SU-DHL-6 (cell line): ENCODE measurements at regions not wholly inside any gene's neighbourhood (a gene's known extent, or its start where the extent isn't known, plus 50 kb on each side); places are given as distances from the start of the nearest gene placed in this dataset.

ENCODE experiments used
- H2AFZ ChIP-seq: fragments of 200-600 bp; sonication (generic); 2 replicates; pipeline ENCODE4 v1.6.1; 2014; ENCODE audit warnings: low read depth, mild to moderate bottlenecking, moderate library complexity, mixed read lengths, antibody characterized with exemption, low read length; ENCODE audit not compliant: severe bottlenecking
- H3F3A ChIP-seq: fragments of 200-600 bp; shearing (Covaris generic); 2 replicates; pipeline ENCODE4 v1.6.0; 2016; ENCODE audit warnings: antibody characterized with exemption, mild to moderate bottlenecking; ENCODE audit not compliant: insufficient read depth
- H3K27ac ChIP-seq: fragments of 200-600 bp; sonication (generic); 2 replicates; pipeline ENCODE4 v1.5.1; 2016; ENCODE audit warnings: low read depth, mild to moderate bottlenecking, low read length, moderate library complexity, mixed read lengths
- H3K27me3 ChIP-seq: fragments of 200-600 bp; sonication (generic), shearing (Covaris generic); 2 replicates; pipeline ENCODE4 v1.6.0; 2014; ENCODE audit warnings: mild to moderate bottlenecking, low read length
- H3K36me3 ChIP-seq: fragments of 200-600 bp; sonication (generic); 2 replicates; pipeline ENCODE4 v1.6.1; 2014; ENCODE audit warnings: mild to moderate bottlenecking, low read length, mixed read lengths
- H3K4me2 ChIP-seq: fragments of 300-600, 200-600 bp; shearing (Covaris generic), sonication (generic); 2 replicates; pipeline ENCODE4 v1.6.0; 2014; ENCODE audit warnings: low read length, low read depth, mild to moderate bottlenecking; ENCODE audit not compliant: poor library complexity, severe bottlenecking
- H3K4me3 ChIP-seq: fragments of 200-600 bp; sonication (generic); 2 replicates; pipeline ENCODE4 v1.5.1; 2014; ENCODE audit warnings: antibody characterized with exemption, low read length, mild to moderate bottlenecking, mixed read lengths; ENCODE audit not compliant: insufficient read depth, poor library complexity, severe bottlenecking
- H3K79me2 ChIP-seq: fragments of 200-600 bp; sonication (generic); 2 replicates; pipeline ENCODE4 v1.6.1; 2014; ENCODE audit warnings: mild to moderate bottlenecking, low read length, moderate library complexity; ENCODE audit not compliant: insufficient read depth
- H3K9ac ChIP-seq: fragments of 200-600 bp; sonication (generic); 2 replicates; pipeline ENCODE4 v1.7.0; 2014; ENCODE audit warnings: mild to moderate bottlenecking, low read length
- H3K9me2 ChIP-seq: fragments of 200-600 bp; sonication (generic); replicated peaks from 2 replicates; pipeline ENCODE4 v1.6.1; 2014; ENCODE audit warnings: low read length; ENCODE audit not compliant: insufficient read depth
- H3K9me3 ChIP-seq: fragments of 200-600 bp; sonication (generic); 2 replicates; pipeline ENCODE4 v1.6.1; 2014; ENCODE audit warnings: low read length, mixed read lengths; ENCODE audit not compliant: insufficient read depth
- H4K20me1 ChIP-seq: fragments of 200-600 bp; sonication (generic); 2 replicates; pipeline ENCODE4 v1.6.1; 2014; ENCODE audit warnings: low read depth, mild to moderate bottlenecking, antibody characterized with exemption, low read length, moderate library complexity, mixed read lengths
- EZH2phosphoT487 ChIP-seq: fragments of 200-600 bp; sonication (generic), shearing (Covaris generic); conservative IDR thresholded peaks from 2 replicates; pipeline ENCODE4 v1.6.1; 2018; ENCODE audit warnings: mild to moderate bottlenecking, antibody characterized with exemption, low read length, moderate library complexity, mixed read lengths
- TF ChIP-seq, protein P1 (sequence below): fragments of 200-600 bp; sonication (generic); IDR thresholded peaks from one replicate; pipeline ENCODE4 v1.5.1; 2017; ENCODE audit warnings: antibody characterized with exemption, mild to moderate bottlenecking, low read length, moderate library complexity; ENCODE audit not compliant: insufficient read depth, poor library complexity, severe bottlenecking

DNA sequence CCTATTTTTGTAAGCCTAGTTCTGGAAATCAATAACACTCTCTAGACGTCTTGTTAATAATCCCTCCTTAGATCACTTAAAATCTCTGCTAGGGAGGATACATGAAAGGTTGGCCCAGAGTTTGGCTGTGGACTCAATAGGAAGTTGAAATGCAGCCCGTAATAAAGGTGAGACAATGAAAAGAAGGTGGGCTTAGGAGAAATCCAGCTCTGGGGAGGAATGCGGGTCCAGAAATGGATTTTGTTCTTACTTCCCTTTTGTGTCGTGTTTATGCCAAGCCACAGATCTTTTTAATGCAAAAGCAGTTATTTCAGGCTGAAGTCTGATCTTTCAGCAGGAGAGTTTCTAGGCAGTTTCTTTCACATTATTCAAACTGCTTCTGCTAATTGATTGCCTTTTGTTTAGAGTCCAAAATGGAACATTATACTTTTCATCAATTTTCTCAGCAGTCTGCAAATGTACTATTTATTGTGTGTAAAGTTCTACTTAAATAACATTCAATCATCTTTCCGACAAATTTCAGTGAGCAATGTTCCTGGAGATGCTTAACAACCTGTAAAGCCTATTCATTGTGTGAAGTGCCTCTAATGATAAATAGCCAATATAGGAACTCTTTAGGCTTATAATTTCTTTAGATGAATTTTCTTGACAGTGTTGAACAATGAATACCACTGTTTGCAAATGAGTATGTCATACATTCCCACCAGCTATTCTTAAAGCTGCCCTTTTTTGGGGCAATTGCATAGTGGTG is 252.9 kb upstream of the KRR1 start:
- no peak for TF ChIP-seq EZH2phosphoT487
- TF ChIP-seq, protein P1, sequence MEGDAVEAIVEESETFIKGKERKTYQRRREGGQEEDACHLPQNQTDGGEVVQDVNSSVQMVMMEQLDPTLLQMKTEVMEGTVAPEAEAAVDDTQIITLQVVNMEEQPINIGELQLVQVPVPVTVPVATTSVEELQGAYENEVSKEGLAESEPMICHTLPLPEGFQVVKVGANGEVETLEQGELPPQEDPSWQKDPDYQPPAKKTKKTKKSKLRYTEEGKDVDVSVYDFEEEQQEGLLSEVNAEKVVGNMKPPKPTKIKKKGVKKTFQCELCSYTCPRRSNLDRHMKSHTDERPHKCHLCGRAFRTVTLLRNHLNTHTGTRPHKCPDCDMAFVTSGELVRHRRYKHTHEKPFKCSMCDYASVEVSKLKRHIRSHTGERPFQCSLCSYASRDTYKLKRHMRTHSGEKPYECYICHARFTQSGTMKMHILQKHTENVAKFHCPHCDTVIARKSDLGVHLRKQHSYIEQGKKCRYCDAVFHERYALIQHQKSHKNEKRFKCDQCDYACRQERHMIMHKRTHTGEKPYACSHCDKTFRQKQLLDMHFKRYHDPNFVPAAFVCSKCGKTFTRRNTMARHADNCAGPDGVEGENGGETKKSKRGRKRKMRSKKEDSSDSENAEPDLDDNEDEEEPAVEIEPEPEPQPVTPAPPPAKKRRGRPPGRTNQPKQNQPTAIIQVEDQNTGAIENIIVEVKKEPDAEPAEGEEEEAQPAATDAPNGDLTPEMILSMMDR = no peak
- Histone ChIP-seq H2AFZ (no peak overlapping the region), H4K20me1 (no peaks in the 10 kb centered on the region), H3K27me3 (no peaks in the 10 kb centered on the region), H3K9me3 (no peaks in the 10 kb centered on the region), H3K79me2 (no peaks in the 10 kb centered on the region), H3K36me3 (no peaks in the 10 kb centered on the region), H3K9ac (no peak overlapping the region), H3F3A (no peaks in the 10 kb centered on the region), H3K4me3 (no peak overlapping the region), H3K9me2 (no peaks in the 10 kb centered on the region), H3K27ac (no peak overlapping the region), H3K4me2 (no peak overlapping the region)

DNA sequence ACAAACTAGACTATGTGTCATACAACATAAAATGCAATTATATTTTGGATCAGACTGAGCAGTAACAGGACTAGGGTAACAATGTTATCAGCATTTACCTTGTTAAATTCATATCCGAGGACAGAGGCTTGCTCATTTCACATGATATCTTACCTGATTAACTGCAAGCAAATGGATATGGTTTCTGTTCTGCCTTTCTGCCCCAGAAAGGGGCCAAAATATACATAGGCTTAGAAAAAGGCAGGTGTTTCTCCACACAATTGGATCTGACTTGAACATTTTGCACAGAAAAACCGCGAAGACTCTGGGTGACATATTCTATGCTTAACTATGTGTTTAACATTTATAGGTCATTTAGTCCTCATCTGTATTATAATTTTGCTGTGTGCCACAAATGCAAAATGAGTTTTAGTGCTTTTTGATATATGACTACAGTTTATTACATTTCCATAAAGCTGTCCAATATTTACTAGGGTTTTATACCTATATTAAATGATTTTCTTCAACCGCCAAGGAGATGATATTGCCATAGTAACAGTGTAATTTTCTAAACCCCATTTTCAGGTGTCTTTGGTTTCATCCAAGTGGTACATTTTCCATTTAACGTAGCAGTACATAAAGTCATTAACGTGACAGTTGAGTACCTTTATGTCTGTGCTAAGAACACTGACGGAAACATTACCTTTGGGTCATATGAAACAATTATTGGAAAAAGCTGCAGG is 249.3 kb upstream of the KRR1 start:
- Histone ChIP-seq H3K27ac (no peak overlapping the region), H3K4me3 (no peak overlapping the region), H3K36me3 (no peaks in the 10 kb centered on the region), H2AFZ (no peak overlapping the region), H3K9me2 (no peaks in the 10 kb centered on the region), H3K4me2 (no peak overlapping the region), H3K9ac (no peak overlapping the region), H4K20me1 (no peaks in the 10 kb centered on the region), H3K27me3 (no peaks in the 10 kb centered on the region), H3K79me2 (no peaks in the 10 kb centered on the region), H3K9me3 (no peaks in the 10 kb centered on the region), H3F3A (no peaks in the 10 kb centered on the region)
- TF ChIP-seq, protein P1 = no peak
- no peak for TF ChIP-seq EZH2phosphoT487

DNA sequence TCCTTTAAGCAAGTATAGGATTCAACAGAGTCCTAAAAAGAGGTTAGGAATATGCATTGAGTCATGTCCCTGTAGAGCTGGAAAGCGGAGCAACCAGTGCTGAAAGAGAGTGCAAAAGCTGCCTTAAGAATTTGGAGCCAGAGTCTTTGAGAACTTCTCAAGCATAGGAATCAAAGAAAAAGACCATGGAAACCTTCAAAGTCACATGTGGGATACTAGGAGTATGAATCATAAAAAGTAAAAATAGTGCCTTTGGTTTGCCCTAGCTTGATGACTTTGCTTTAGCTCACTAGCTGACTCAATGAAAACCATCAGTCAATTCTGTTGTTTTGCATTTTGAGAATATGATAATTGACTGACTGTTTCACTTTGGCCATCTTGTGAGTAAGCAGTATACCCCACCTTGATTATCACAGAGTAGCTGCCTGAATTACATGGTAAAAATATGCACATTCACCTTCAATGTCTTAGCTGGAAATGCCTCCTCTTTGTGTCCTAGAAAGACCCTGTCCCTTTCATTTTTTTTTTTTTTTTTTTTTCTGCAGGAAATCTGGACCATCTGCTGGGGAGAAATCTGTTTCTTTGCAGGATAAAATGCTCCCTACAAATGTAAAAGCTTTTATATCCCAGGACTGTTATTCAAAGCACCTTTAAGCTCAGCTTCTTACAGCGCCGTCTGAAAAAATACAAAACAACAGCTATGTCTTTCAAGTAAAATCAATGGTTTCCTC is 248.6 kb upstream of the KRR1 start:
- H3K9ac ChIP-seq = no peak overlapping the region
- H3K79me2 ChIP-seq = no peaks in the 10 kb centered on the region
- no peak overlapping the region for H2AFZ ChIP-seq
- H3K9me3 ChIP-seq = no peaks in the 10 kb centered on the region
- TF ChIP-seq EZH2phosphoT487 = no peak
- TF ChIP-seq, protein P1 = no peak
- H4K20me1 ChIP-seq = no peaks in the 10 kb centered on the region
- no peak overlapping the region for H3K4me2 ChIP-seq
- no peaks in the 10 kb centered on the region for H3K36me3 ChIP-seq
- H3K27ac ChIP-seq = no peak overlapping the region
- H3K9me2 ChIP-seq = no peaks in the 10 kb centered on the region
- H3F3A ChIP-seq = no peaks in the 10 kb centered on the region
- no peaks in the 10 kb centered on the region for H3K27me3 ChIP-seq
- no peak overlapping the region for H3K4me3 ChIP-seq
